GM12878 (cell line): ENCODE measurements at regions not wholly inside any gene's neighbourhood (a gene's known extent, or its start where the extent isn't known, plus 50 kb on each side); places are given as distances from the start of the nearest gene placed in this dataset.

Source experiments
- ATAC-seq: fragments of 200-7000 bp; cut with Tn5 transposase; 3 replicates; pipeline ENCODE4 v1.9.1; 2020; ENCODE audit warnings: mild to moderate bottlenecking, moderate library complexity
- BruUV-seq: library from RNA; stranded (reverse); fragments of 400-500 nt; replicated peaks from 2 replicates; lab custom pipeline; 2021; lab: Mats Ljungman, UMichigan
- CTCF ChIA-PET: fragments of 300-600 bp; sonication (Branson Sonifier 250); formaldehyde crosslinking; extraction: SDS; loops from one replicate; lab custom pipeline; 2021; ENCODE audit warnings: inconsistent platforms; lab: Yijun Ruan, JAX
- POLR2A ChIA-PET: fragments of 350-600 bp; formaldehyde crosslinking; extraction: SDS; loops from one replicate; lab custom pipeline; 2021; ENCODE audit warnings: inconsistent platforms; lab: Charles Lee
- RAD21 ChIA-PET: fragments of 300-600 bp; sonication (Branson Sonifier 250); formaldehyde crosslinking; loops from one replicate; lab custom pipeline; 2023; ENCODE audit warnings: antibody characterized with exemption; ENCODE audit not compliant: unreplicated experiment; lab: Charles Lee
- SMC1A ChIA-PET: fragments of 300-600 bp; sonication (Branson Sonifier 250); formaldehyde crosslinking; loops from one replicate; lab custom pipeline; 2023; ENCODE audit not compliant: unreplicated experiment, uncharacterized antibody; lab: Charles Lee
- DNase-seq: peaks from one replicate; pipeline ENCODE4 v3.0.0-alpha.2; 2011; ENCODE audit warnings: low read depth, low spot score
- FAIRE-seq: peaks from 3 replicates; lab custom pipeline; 2011; peaks lifted over from hg19 to GRCh38; lab: Jason Lieb, UNC
- H2AFZ ChIP-seq: 2 replicates; pipeline ENCODE4 v1.6.0; 2011; ENCODE audit warnings: low read depth, low read length, control low read depth; ENCODE audit not compliant: control insufficient read depth
- H3K27ac ChIP-seq: 2 replicates; pipeline ENCODE4 v1.5.1; 2011; ENCODE audit warnings: control low read depth; ENCODE audit not compliant: control insufficient read depth, insufficient read depth
- H3K27me3 ChIP-seq, 2 experiments: replicated peaks in 1 of 2; 2 replicates each; pipeline versions ENCODE4 v1.6.0 to v1.6.1; 2011; ENCODE audit warnings: low read length in 1 of 2; ENCODE audit not compliant: control insufficient read depth in 2 of 2, insufficient read depth in 2 of 2
- H3K36me3 ChIP-seq, 2 experiments: 2 replicates each; pipeline ENCODE4 v1.5.1; 2011; ENCODE audit warnings: low read length in 1 of 2; ENCODE audit not compliant: control insufficient read depth in 2 of 2, insufficient read depth in 2 of 2
- H3K4me1 ChIP-seq: 2 replicates; pipeline ENCODE4 v1.6.1; 2011; ENCODE audit warnings: mild to moderate bottlenecking, low read length, moderate library complexity, mixed read lengths; ENCODE audit not compliant: control insufficient read depth, insufficient read depth
- H3K4me2 ChIP-seq: 2 replicates; pipeline ENCODE4 v1.6.0; 2011; ENCODE audit warnings: control low read depth; ENCODE audit not compliant: control insufficient read depth, insufficient read depth
- H3K4me3 ChIP-seq: fragments of 200-600 bp; sonication (generic); 2 replicates; pipeline ENCODE4 v1.5.1; 2016
- H3K79me2 ChIP-seq: 2 replicates; pipeline ENCODE4 v1.6.0; 2011; ENCODE audit warnings: low read length; ENCODE audit not compliant: control insufficient read depth, insufficient read depth
- H3K9ac ChIP-seq: 2 replicates; pipeline ENCODE4 v1.8.0; 2011; ENCODE audit warnings: low read length, control low read depth, mixed read lengths; ENCODE audit not compliant: control insufficient read depth, insufficient read depth
- H3K9me3 ChIP-seq: replicated peaks from 3 replicates; pipeline ENCODE4 v1.5.1; 2011; ENCODE audit warnings: mild to moderate bottlenecking, low read length; ENCODE audit not compliant: control insufficient read depth, insufficient read depth
- H4K20me1 ChIP-seq: 2 replicates; pipeline ENCODE4 v1.6.0; 2011; ENCODE audit not compliant: control insufficient read depth, insufficient read depth
- BCL11A ChIP-seq: IDR thresholded peaks from 2 replicates; pipeline ENCODE4 v1.6.1; 2011; ENCODE audit warnings: low read depth, low read length
- CBX3 ChIP-seq: fragments of 200-600 bp; sonication (generic); IDR thresholded peaks from 2 replicates; pipeline ENCODE4 v1.6.1; 2016; ENCODE audit warnings: low read depth, borderline replicate concordance
- CHD4 ChIP-seq: fragments of 200-600 bp; sonication (generic); IDR thresholded peaks from 2 replicates; pipeline ENCODE4 v1.6.1; 2016; ENCODE audit warnings: mild to moderate bottlenecking
- EGR1 ChIP-seq, 2 experiments: IDR thresholded peaks; 1 replicate in 1 of 2; 2 replicates in 1 of 2; pipeline ENCODE4 v1.6.1; 2011 to 2012; ENCODE audit warnings: low read depth in 2 of 2, low read length in 2 of 2, borderline replicate concordance in 1 of 2, mild to moderate bottlenecking in 1 of 2, moderate library complexity in 1 of 2
- HCFC1 ChIP-seq: fragments of 150-350 bp; IDR thresholded peaks from 2 replicates; pipeline ENCODE4 v1.6.1; 2014; ENCODE audit warnings: low read length
- KLF5 ChIP-seq: fragments of 450-650 bp; IDR thresholded peaks from 2 replicates; pipeline ENCODE4 v1.6.1; 2014; ENCODE audit warnings: mild to moderate bottlenecking; ENCODE audit not compliant: partially characterized antibody
- MEF2B ChIP-seq: fragments of 450-650 bp; IDR thresholded peaks from 2 replicates; pipeline ENCODE4 v1.6.1; 2018; ENCODE audit warnings: mild to moderate bottlenecking, moderate library complexity; ENCODE audit not compliant: partially characterized antibody, poor library complexity, severe bottlenecking
- NBN ChIP-seq: fragments of 450-650 bp; IDR thresholded peaks from 2 replicates; pipeline ENCODE4 v1.6.1; 2016
- NFIC ChIP-seq: IDR thresholded peaks from 2 replicates; pipeline ENCODE4 v1.6.1; 2012; ENCODE audit warnings: low read depth, mild to moderate bottlenecking, inconsistent platforms, low read length, moderate library complexity
- PAX8 ChIP-seq: fragments of 450-650 bp; IDR thresholded peaks from 2 replicates; pipeline ENCODE4 v1.6.1; 2017; ENCODE audit warnings: mild to moderate bottlenecking, moderate library complexity
- PML ChIP-seq: IDR thresholded peaks from 2 replicates; pipeline ENCODE4 v1.6.1; 2012; ENCODE audit warnings: low read length, inconsistent platforms
- POLR2A ChIP-seq: IDR thresholded peaks from 2 replicates; pipeline ENCODE4 v1.6.1; 2011; ENCODE audit warnings: low read depth, mild to moderate bottlenecking, low read length
- RB1 ChIP-seq: fragments of 450-650 bp; formaldehyde crosslinking; IDR thresholded peaks from 2 replicates; pipeline ENCODE4 v1.6.1; 2017; ENCODE audit warnings: mild to moderate bottlenecking, borderline replicate concordance
- REST ChIP-seq: IDR thresholded peaks from 2 replicates; pipeline ENCODE4 v1.6.1; 2012; ENCODE audit warnings: mild to moderate bottlenecking, low read depth, low read length
- RFX5 ChIP-seq: IDR thresholded peaks from 2 replicates; pipeline ENCODE4 v1.6.1; 2011; ENCODE audit warnings: low read depth, low read length, improper control_type of control experiment
- STAT3 ChIP-seq: IDR thresholded peaks from 2 replicates; pipeline ENCODE4 v1.6.1; 2011; ENCODE audit warnings: low read depth, low read length, improper control_type of control experiment
- WGBS: methylation state at CpG from one replicate; pipeline ENCODE4 v1.1.6; 2016; ENCODE audit warnings: low lambda C conversion rate; ENCODE audit not compliant: insufficient replicate concordance, insufficient coverage; ENCODE audit errors: missing lambda C conversion rate; 5-methylcytosine and 5-hydroxymethylcytosine counted together
- in situ Hi-C: fragments of 300-500 bp; cut with MboI; formaldehyde crosslinking; loops from 9 replicates; pipeline ENCODE4 v1.14.3; 2018; ENCODE audit warnings: mixed read lengths
- intact Hi-C: fragments of 100-400 bp; cut with micrococcal nuclease; formaldehyde crosslinking; loops from one replicate; pipeline ENCODE4 v1.14.2; 2022; ENCODE audit not compliant: unreplicated experiment

GRCh38 chr6:10314163-10314955 lies 100.5 kb downstream of the TFAP2A start (continued):
- TF ChIP-seq BCL11A (no peak), EGR1 (IDR thresholded peaks at IDR 0.05; ENCODE audit: borderline replicate concordance in 1 of 2, low read depth in 2 of 2, low read length in 2 of 2) (no peak), MEF2B (no peak)

- no peak for TF ChIP-seq STAT3
- TF ChIP-seq RB1: no peak
- TF ChIP-seq PML: no peak
- no peak for TF ChIP-seq CHD4
- TF ChIP-seq NFIC: no peak
- TF ChIP-seq NBN: no peak
- no peak for TF ChIP-seq REST
- TF ChIP-seq PAX8: no peak
- TF ChIP-seq RFX5: no peak
- no peak for TF ChIP-seq CBX3
- TF ChIP-seq EGR1 (IDR thresholded peaks at IDR 0.05; ENCODE audit: borderline replicate concordance in 1 of 2, low read depth in 2 of 2, low read length in 2 of 2): no peak
- no peak for TF ChIP-seq KLF5
- TF ChIP-seq POLR2A: no peak
- no peak for TF ChIP-seq HCFC1
- in situ Hi-C loops: no loop called here
- H3K36me3 ChIP-seq: no peaks in the 10 kb centered on the region
- no peak overlapping the region for H3K27ac ChIP-seq
- H2AFZ ChIP-seq: no peak overlapping the region
- RAD21 ChIA-PET: no interaction called here
- SMC1A ChIA-PET: no interaction called here
- no peak overlapping the region for H3K9ac ChIP-seq
- H3K4me3 ChIP-seq: no peak overlapping the region
- no peaks in the 10 kb centered on the region; a peak in 1 of 4 replicates for H3K27me3 ChIP-seq
- H3K4me1 ChIP-seq: no peaks in the 10 kb centered on the region
- FAIRE-seq: no peak
- 22% methylated on average over 5 of the region's 5 CpGs for WGBS
- CTCF ChIA-PET: no interaction called here
- POLR2A ChIA-PET: no interaction called here
- BruUV-seq: no TSS peak
- intact Hi-C loops: no loop called here
- H3K4me2 ChIP-seq: no peak overlapping the region
- H3K79me2 ChIP-seq: no peaks in the 10 kb centered on the region
- no peaks in the 10 kb centered on the region for H4K20me1 ChIP-seq
- DNase-seq: no peak
- H3K9me3 ChIP-seq: no peaks in the 10 kb centered on the region
- no peak for ATAC-seq
Observed at GRCh38 chr6:10313799-10314162, 101.1 kb downstream of the TFAP2A start.
